GM19035 (cell line): ENCODE measurements at regions not wholly inside any gene's neighbourhood (a gene's known extent, or its start where the extent isn't known, plus 50 kb on each side); places are given as distances from the start of the nearest gene placed in this dataset.

Source experiments
- ATAC-seq: cut with Tn5 transposase; IDR thresholded peaks from one replicate; pipeline ENCODE4 v1.9.1; 2021; ENCODE audit not compliant: unreplicated experiment

- no peak for ATAC-seq
These were observed 251.4 kb downstream of the GLI2 start for GRCh38 chr2:120986898-120987650.

- ATAC-seq = no peak
These were observed 252.5 kb downstream of the GLI2 start for GRCh38 chr2:120988051-120988699.

- ATAC-seq = no peak
These were observed 253.2 kb downstream of the GLI2 start for GRCh38 chr2:120988700-120989511.

DNA sequence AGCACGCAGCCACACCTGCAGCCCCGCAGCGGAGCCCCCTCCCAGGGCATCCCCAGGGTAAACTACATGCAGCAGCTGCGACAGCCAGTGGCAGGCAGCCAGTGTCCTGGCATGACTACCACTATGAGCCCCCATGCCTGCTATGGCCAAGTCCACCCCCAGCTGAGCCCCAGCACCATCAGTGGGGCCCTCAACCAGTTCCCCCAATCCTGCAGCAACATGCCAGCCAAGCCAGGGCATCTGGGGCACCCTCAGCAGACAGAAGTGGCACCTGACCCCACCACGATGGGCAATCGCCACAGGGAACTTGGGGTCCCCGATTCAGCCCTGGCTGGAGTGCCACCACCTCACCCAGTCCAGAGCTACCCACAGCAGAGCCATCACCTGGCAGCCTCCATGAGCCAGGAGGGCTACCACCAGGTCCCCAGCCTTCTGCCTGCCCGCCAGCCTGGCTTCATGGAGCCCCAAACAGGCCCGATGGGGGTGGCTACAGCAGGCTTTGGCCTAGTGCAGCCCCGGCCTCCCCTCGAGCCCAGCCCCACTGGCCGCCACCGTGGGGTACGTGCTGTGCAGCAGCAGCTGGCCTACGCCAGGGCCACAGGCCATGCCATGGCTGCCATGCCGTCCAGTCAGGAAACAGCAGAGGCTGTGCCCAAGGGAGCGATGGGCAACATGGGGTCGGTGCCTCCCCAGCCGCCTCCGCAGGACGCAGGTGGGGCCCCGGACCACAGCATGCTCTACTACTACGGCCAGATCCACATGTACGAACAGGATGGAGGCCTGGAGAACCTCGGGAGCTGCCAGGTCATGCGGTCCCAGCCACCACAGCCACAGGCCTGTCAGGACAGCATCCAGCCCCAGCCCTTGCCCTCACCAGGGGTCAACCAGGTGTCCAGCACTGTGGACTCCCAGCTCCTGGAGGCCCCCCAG lies 254.1 kb downstream of the GLI2 start:
- no peak for ATAC-seq

- ATAC-seq = no peak
These were observed 254.8 kb downstream of the GLI2 start for GRCh38 chr2:120990451-120990871.

DNA sequence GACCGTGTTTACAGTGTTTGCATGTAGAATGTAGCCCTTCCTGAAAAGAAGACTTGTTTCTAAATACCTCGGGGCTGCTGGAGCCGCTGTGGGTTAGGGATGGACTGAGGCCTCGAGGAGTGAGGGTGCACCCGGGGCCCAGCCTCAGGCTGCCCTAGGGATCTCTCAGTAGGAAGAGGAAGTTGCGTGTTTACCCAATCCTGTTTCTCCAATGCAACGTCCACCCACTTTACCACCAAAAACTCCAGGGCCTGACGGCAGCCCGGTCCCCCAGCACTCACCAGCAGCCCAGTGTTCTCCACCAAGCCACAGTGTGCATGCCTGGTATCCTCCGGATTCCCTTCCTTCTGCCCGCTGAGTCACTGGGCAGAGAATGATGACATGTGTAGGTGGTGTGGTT lies 255.8 kb downstream of the GLI2 start:
- ATAC-seq = no peak

GRCh38 chr2:120992791-120993555 lies 257.3 kb downstream of the GLI2 start:
- no peak for ATAC-seq

- no peak for ATAC-seq
These were observed 258.0 kb downstream of the GLI2 start for GRCh38 chr2:120993661-120994060.

DNA sequence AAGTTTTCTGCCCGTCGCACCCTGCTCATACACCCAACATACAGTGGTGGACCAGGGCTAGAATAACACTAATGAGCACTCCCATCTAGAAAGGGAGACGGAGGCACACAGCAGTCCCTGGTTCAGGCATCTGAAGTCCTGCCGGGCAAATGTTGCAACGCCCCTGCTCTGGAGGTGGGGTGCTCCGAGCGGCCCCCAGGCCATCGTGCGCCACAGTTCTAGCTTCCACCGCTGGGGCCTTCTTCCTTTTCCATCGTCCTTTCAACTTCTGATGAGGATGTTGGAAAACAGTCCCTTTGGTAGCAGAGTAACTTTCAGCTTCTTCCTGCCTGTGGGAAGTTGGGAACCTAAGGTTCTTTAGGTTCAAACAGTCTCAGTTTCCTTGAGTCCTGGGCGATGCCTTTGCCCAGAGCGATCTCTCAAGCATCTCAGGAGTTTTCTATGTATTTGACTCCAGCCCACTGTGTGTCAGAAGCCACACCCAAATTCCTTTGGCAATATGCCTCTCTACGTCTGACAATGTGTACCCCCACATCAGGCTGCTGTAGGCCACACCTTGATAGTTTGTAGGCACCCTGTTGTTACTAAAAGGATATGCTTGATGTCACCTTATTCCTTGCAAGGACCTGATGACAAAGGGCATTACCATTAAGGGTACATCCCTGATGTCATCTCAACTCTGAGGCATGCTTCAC lies 258.8 kb downstream of the GLI2 start:
- ATAC-seq = no peak

GRCh38 chr2:120995152-120995551 lies 259.5 kb downstream of the GLI2 start:
- ATAC-seq = no peak

- ATAC-seq = no peak
These were observed 260.1 kb downstream of the GLI2 start for GRCh38 chr2:120995656-120996190.

DNA sequence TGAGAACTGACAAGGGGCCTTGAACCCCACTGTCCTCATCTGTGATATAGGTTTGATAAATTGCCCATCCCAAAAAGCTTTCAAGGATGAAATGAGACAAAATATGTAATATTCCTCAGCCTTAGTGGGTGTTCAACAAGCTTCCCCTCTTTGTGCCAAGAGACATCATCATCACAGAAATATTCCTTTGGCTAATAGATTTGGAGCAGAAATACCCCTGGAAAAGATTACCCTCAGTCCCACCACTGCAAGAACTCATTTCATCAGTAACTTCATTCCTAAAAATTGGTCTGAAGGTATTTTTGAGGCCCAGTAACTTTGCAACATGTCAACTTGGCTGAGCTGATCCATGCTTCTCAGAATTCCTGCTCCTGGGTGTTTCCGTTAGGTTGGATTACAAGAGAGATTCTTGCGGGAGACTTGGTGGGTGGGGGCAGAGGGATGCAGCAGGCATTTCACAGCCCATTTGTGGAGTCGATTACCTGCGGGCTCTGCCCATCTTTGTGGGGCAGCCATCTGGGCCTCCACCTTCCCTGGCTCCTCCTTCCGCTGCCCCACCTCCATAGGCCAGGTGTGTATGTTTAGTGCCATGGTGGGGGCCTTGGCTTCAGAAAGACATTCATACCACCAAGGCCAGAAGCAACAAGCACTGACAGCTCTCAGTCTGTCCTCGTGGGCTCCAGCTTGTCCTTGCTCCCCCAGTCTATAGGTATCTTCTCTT lies 263.9 kb downstream of the GLI2 start:
- no peak for ATAC-seq

GRCh38 chr2:121000804-121001203 lies 265.1 kb downstream of the GLI2 start:
- no peak for ATAC-seq

DNA sequence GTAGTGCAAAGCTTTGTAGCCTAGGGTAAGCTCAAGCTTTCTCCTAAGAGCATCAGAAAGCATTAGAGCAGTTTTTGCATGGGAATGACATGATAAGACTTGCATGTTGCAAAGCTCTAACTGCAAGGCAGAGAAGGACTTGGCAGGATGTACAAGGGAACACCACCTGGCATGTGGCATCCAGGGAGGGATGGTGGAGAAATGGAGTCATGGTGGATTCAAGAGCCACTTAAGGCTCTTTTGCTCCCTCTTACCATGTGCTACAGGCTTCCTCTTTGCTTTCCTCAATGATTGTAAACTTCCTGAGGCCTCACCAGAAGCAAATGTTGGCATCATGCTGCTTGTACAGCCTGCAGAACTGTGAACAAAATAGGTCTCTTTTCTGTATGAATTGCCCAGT lies 266.0 kb downstream of the GLI2 start:
- no peak for ATAC-seq

DNA sequence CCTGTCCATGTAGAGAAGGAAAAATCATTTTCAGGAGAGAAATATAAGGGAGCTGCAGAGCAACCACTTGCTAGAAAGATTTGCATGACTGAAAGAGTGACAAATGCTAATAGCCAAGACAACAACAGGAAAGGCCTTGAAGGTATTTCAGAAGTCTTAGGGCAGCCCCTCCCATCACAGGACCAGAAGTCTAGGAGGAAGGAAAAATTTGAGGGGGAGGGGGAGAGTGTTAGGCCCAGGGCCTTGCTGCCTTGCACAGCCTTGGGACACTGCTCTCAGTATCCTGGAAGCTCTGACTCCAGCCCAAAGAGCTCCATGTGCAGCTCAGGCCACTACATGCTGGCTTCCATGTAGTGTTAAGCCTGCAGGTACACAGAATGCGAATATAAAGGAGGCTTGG lies 266.9 kb downstream of the GLI2 start:
- ATAC-seq = no peak

DNA sequence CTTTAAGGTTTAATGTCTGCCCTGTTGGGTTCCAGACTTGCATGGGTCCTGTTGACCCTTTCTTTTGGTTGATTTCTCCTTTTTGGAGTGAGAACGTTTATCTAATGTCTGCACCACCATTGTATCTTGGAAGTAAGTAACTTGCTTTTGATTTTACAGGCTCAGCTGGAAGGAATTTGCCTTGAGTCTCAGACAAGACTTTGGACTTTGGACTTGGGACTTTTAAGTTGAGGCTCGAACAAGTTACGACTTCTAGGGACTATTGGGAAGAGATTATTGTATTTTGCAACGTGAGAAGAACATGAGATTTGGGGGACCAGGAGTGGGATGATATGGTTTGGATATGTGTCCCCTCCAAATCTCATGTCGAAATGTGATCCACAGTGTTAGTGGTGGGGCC lies 267.7 kb downstream of the GLI2 start:
- no peak for ATAC-seq

DNA sequence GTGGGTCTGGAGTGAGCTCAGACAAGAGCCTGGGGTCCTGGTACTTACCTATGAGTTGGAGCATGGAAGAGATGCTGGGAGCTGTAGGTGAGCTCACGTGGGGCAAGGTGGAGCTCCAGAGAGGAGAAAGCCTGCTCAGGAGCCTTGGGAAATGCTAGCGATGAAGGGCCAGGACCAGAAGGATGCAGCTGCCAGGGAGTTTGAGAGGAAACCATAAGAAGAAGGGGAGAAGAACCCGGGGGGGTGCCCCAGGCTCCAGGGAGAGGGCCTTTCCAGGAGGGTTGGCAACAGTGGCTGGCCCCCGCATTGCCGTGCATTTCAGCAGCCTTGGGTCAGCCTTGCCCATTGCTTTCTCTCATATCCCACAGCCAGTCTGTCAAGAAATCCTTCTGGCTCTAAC lies 268.7 kb downstream of the GLI2 start:
- ATAC-seq = no peak

GRCh38 chr2:121004950-121005349 lies 269.3 kb downstream of the GLI2 start:
- no peak for ATAC-seq

GRCh38 chr2:121005453-121005852 lies 269.8 kb downstream of the GLI2 start:
- ATAC-seq = no peak
